Natural killer cell (primary cell): ENCODE measurements at regions not wholly inside any gene's neighbourhood (a gene's known extent, or its start where the extent isn't known, plus 50 kb on each side); places are given as distances from the start of the nearest gene placed in this dataset.

Experiments used
- ATAC-seq, 3 donors: fragments of 150-1000 bp in 2 of 3; fragments of 200-7000 bp in 1 of 3; cut with Tn5 transposase; 1 replicate in 1 of 3; 2 replicates in 2 of 3; pipeline ENCODE4 v1.10.0; 2021; ENCODE audit warnings: mild to moderate bottlenecking in 2 of 3, moderate library complexity in 2 of 3
- DNase-seq, 2 donors: peaks; one replicate each; pipeline versions ENCODE4 v3.0.0 to v3.0.0-alpha.2; 2013 to 2021; ENCODE audit warnings: mixed read lengths in 1 of 2
- H3K27ac ChIP-seq: one replicate; pipeline ENCODE4 v1.5.1; 2013; ENCODE audit warnings: mild to moderate bottlenecking, low read length
- H3K27me3 ChIP-seq: one replicate; pipeline ENCODE4 v1.6.1; 2013; ENCODE audit warnings: low read length; ENCODE audit not compliant: control insufficient read depth, insufficient read depth
- H3K36me3 ChIP-seq: one replicate; pipeline ENCODE4 v1.6.1; 2013; ENCODE audit warnings: low read length; ENCODE audit not compliant: control insufficient read depth, insufficient read depth
- H3K4me1 ChIP-seq: one replicate; pipeline ENCODE4 v1.6.1; 2013; ENCODE audit warnings: low read length; ENCODE audit not compliant: control insufficient read depth, insufficient read depth
- H3K4me3 ChIP-seq: one replicate; pipeline ENCODE4 v1.5.1; 2013; ENCODE audit warnings: low read length
- H3K9me3 ChIP-seq: one replicate; pipeline ENCODE4 v1.6.1; 2013; ENCODE audit warnings: low read length; ENCODE audit not compliant: control insufficient read depth, insufficient read depth
- H3K27ac Mint-ChIP-seq, 2 donors: one replicate each; pipeline ENCODE4 v1.8.0; 2022; ENCODE audit warnings: mild to moderate bottlenecking in 2 of 2, mixed read lengths in 2 of 2, moderate library complexity in 1 of 2
- H3K27me3 Mint-ChIP-seq, 2 donors: one replicate each; pipeline ENCODE4 v1.8.0; 2022; ENCODE audit warnings: low read depth in 2 of 2, mixed read lengths in 2 of 2
- H3K36me3 Mint-ChIP-seq: one replicate; pipeline ENCODE4 v1.8.0; 2022; ENCODE audit warnings: mixed read lengths
- H3K4me1 Mint-ChIP-seq, 2 donors: one replicate each; pipeline ENCODE4 v1.8.0; 2022; ENCODE audit warnings: mixed read lengths in 2 of 2
- H3K4me3 Mint-ChIP-seq: one replicate; pipeline ENCODE4 v1.8.0; 2022; ENCODE audit warnings: mild to moderate bottlenecking, moderate library complexity, mixed read lengths
- H3K9me3 Mint-ChIP-seq, 2 donors: one replicate each; pipeline ENCODE4 v1.8.0; 2022; ENCODE audit warnings: mixed read lengths in 2 of 2
- CTCF ChIP-seq: fragments of 200-600 bp; IDR thresholded peaks from one replicate; pipeline ENCODE4 v1.8.0; 2022; ENCODE audit warnings: antibody characterized with exemption
- whole genome bisulfite sequencing: methylation state at CpG from one replicate; pipeline ENCODE4 v1.1.7; 2013; ENCODE audit warnings: missing lambda C conversion rate; ENCODE audit not compliant: insufficient coverage; 5-methylcytosine and 5-hydroxymethylcytosine counted together
- intact Hi-C: fragments of 100-400 bp; cut with micrococcal nuclease; formaldehyde crosslinking; loops from one replicate; pipeline ENCODE4 v1.14.2; 2022

DNA sequence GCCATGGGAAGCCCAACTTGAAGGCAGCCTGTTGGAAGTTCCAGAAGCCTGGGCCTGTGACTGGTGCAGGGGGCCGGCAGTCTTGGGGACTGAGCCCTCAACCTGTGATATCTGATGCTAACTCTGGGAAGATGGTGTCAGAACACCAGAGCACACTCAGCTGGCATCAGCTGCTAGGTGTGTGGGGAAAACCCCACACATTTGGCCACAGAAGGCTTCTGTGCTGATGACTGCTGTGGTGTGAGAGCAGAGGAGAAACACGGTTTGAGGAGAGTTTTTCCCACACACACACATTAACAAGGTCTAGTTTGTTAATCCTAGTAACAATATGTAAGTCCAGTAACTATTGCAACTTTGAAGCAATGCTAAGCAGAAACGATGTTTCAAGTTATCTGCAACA lies 78.0 kb downstream of the PSMB1 start:
- H3K36me3 ChIP-seq = peaks cover 19% of the 10 kb centered on the region
- H3K4me3 Mint-ChIP-seq = no peak overlapping the region
- H3K27ac Mint-ChIP-seq = peak overlapping the region; percentile 76 to 79
- peak overlapping the region; percentile 24 for H3K27ac ChIP-seq
- no peaks in the 10 kb centered on the region for H3K9me3 ChIP-seq
- no peaks in the 10 kb centered on the region for H3K9me3 Mint-ChIP-seq
- no peak for TF ChIP-seq CTCF
- no peak for DNase-seq
- ATAC-seq = peak; percentile 33 to 88 (median 83)
- H3K36me3 Mint-ChIP-seq = no peaks in the 10 kb centered on the region
- WGBS = 50% methylated on average over 1 of the region's 3 CpGs
- intact Hi-C loops = loop anchor here (5.0 kb wide), 1 partner anchor 33 kb away; no protein-coding TSS in a partner anchor
- H3K4me1 ChIP-seq = peaks cover 56% of the 10 kb centered on the region
- H3K27me3 Mint-ChIP-seq = no peaks in the 10 kb centered on the region
- no peak overlapping the region for H3K4me3 ChIP-seq
- peaks cover 58 to 61% of the 10 kb centered on the region in 2 donors for H3K4me1 Mint-ChIP-seq
- no peaks in the 10 kb centered on the region for H3K27me3 ChIP-seq

- DNase-seq = no peak
- no peaks in the 10 kb centered on the region for H3K36me3 Mint-ChIP-seq
- H3K27me3 Mint-ChIP-seq = no peaks in the 10 kb centered on the region
- H3K27ac Mint-ChIP-seq = peak overlapping the region in 1 of 2 donors; percentile 83
- peaks cover 20% of the 10 kb centered on the region for H3K36me3 ChIP-seq
- intact Hi-C loops = no loop called here
- no peak overlapping the region for H3K4me3 Mint-ChIP-seq
- 96% methylated on average over 6 of the region's 7 CpGs for whole genome bisulfite sequencing
- TF ChIP-seq CTCF = no peak
- H3K27me3 ChIP-seq = no peaks in the 10 kb centered on the region
- no peak for ATAC-seq
- H3K9me3 ChIP-seq = no peaks in the 10 kb centered on the region
- peaks cover 58 to 61% of the 10 kb centered on the region in 2 donors for H3K4me1 Mint-ChIP-seq
- H3K4me1 ChIP-seq = peaks cover 62% of the 10 kb centered on the region
- H3K4me3 ChIP-seq = no peak overlapping the region
- H3K9me3 Mint-ChIP-seq = no peaks in the 10 kb centered on the region
- no peak overlapping the region for H3K27ac ChIP-seq
Observed at GRCh38 chr6:170473801-170474200, 79.3 kb downstream of the PSMB1 start.

- Histone ChIP-seq H3K27ac (no peak overlapping the region), H3K4me1 (peaks cover 65% of the 10 kb centered on the region), H3K9me3 (no peaks in the 10 kb centered on the region), H3K36me3 (peaks cover 23% of the 10 kb centered on the region), H3K4me3 (no peak overlapping the region), H3K27me3 (no peaks in the 10 kb centered on the region)
- no peaks in the 10 kb centered on the region for H3K36me3 Mint-ChIP-seq
- DNase-seq (no peak), ATAC-seq (peak in 1 of 3 donors; percentile 43)
- H3K4me1 Mint-ChIP-seq = peaks cover 57 to 61% of the 10 kb centered on the region in 2 donors
- H3K27ac Mint-ChIP-seq = peak overlapping the region; percentile 65 to 83
- H3K27me3 Mint-ChIP-seq = no peaks in the 10 kb centered on the region
- no peaks in the 10 kb centered on the region for H3K9me3 Mint-ChIP-seq
- intact Hi-C loops = no loop called here
- TF ChIP-seq CTCF = no peak
- whole genome bisulfite sequencing = 70% methylated on average over 4 of the region's 4 CpGs
- H3K4me3 Mint-ChIP-seq = peak overlapping the region; percentile 21
Observed at GRCh38 chr6:170473301-170473717, 79.8 kb downstream of the PSMB1 start.

GRCh38 chr6:170471491-170471890 lies 81.6 kb downstream of the PSMB1 start:
- 75% methylated on average over 5 of the region's 5 CpGs for WGBS
- Histone ChIP-seq H3K36me3 (peaks cover 28% of the 10 kb centered on the region), H3K4me3 (no peak overlapping the region), H3K27me3 (no peaks in the 10 kb centered on the region), H3K9me3 (peaks cover 5% of the 10 kb centered on the region), H3K4me1 (peaks cover 67% of the 10 kb centered on the region), H3K27ac (no peak overlapping the region)
- DNase-seq (no peak), ATAC-seq (no peak)
- Mint-ChIP-seq H3K4me3 (peak overlapping the region; percentile 78), H3K36me3 (no peaks in the 10 kb centered on the region), H3K27me3 (no peaks in the 10 kb centered on the region), H3K4me1 (peaks cover 52 to 56% of the 10 kb centered on the region in 2 donors), H3K9me3 (no peaks in the 10 kb centered on the region), H3K27ac (peak overlapping the region; percentile 59 to 82)
- no peak for TF ChIP-seq CTCF
- intact Hi-C loops = no loop called here
